ENCODE measurements at regions not wholly inside any gene's neighbourhood (a gene's known extent, or its start where the extent isn't known, plus 50 kb on each side); places are given as distances from the start of the nearest gene placed in this dataset.

- TF ChIP-seq CTCF (IDR thresholded peaks at IDR 0.05; ENCODE audit: low read depth, low read length, missing input control) = no peak
- TF ChIP-seq HNF4G (IDR thresholded peaks at IDR 0.05) = no peak
- no peak for TF ChIP-seq FOXA1 (IDR thresholded peaks at IDR 0.05)
- no peak for TF ChIP-seq ATF3 (IDR thresholded peaks at IDR 0.05)
- no peak for TF ChIP-seq TAF1 (conservative IDR thresholded peaks at IDR 0.05)
- TF ChIP-seq REST (IDR thresholded peaks at IDR 0.05) = no peak
- no peak for TF ChIP-seq RAD21 (IDR thresholded peaks at IDR 0.05)
- TF ChIP-seq JUND (IDR thresholded peaks at IDR 0.05) = no peak
- TF ChIP-seq YY1 (IDR thresholded peaks at IDR 0.05) = no peak
- TF ChIP-seq MAX (IDR thresholded peaks at IDR 0.05) = no peak
- no peak for TF ChIP-seq SP1 (IDR thresholded peaks at IDR 0.05)
- TF ChIP-seq RXRA (IDR thresholded peaks at IDR 0.05) = no peak
Measured at GRCh38 chr5:167657016-167657415, 634.4 kb upstream of the WWC1 start.

Measured in liver (tissue), 3 donors.